T1000 (cell line): ENCODE measurements at regions not wholly inside any gene's neighbourhood (a gene's known extent, or its start where the extent isn't known, plus 50 kb on each side); places are given as distances from the start of the nearest gene placed in this dataset.
"Not testable (repeated sequence)": the region's sequence is repeated elsewhere in the genome, so short reads cannot be mapped to it uniquely, and the experiment has no call there.

Experiments used
- DNase-seq: peaks from one replicate; lab custom pipeline; 2025; ENCODE audit warnings: mixed read lengths; lab: John Stamatoyannopoulos, UW

GRCh38 chr2:14828223-14828622, 195.7 kb downstream of the LRATD1 start:
- DNase-seq = no peak

GRCh38 chr2:14828968-14829367, 196.5 kb downstream of the LRATD1 start:
- no peak for DNase-seq

- no peak for DNase-seq
Observed at GRCh38 chr2:14831458-14831857, 198.9 kb downstream of the LRATD1 start.

- no peak for DNase-seq
Observed at GRCh38 chr2:14843507-14844204, 211.1 kb downstream of the LRATD1 start.

GRCh38 chr2:14855751-14856150, 223.2 kb downstream of the LRATD1 start:
- no peak for DNase-seq

- no peak for DNase-seq
Observed at GRCh38 chr2:14861181-14861580, 228.7 kb downstream of the LRATD1 start.

GRCh38 chr2:14866736-14867352, 234.3 kb downstream of the LRATD1 start:
- DNase-seq = no peak

GRCh38 chr2:14867853-14868252, 235.3 kb downstream of the LRATD1 start:
- no peak for DNase-seq

- no peak for DNase-seq
Observed at GRCh38 chr2:14872779-14873325, 240.3 kb downstream of the LRATD1 start.

GRCh38 chr2:14881651-14882327, 249.3 kb downstream of the LRATD1 start:
- DNase-seq = no peak

GRCh38 chr2:14884651-14885050, 252.1 kb downstream of the LRATD1 start:
- no peak for DNase-seq

GRCh38 chr2:14891546-14891945, 259.0 kb downstream of the LRATD1 start:
- no peak for DNase-seq

- no peak for DNase-seq
Observed at GRCh38 chr2:14896330-14897030, 264.0 kb downstream of the LRATD1 start.

- no peak for DNase-seq
Observed at GRCh38 chr2:14899621-14900414, 267.3 kb downstream of the LRATD1 start.

- no peak for DNase-seq
Observed at GRCh38 chr2:14901737-14902136, 269.2 kb downstream of the LRATD1 start.

GRCh38 chr2:14902953-14903352, 270.4 kb downstream of the LRATD1 start:
- no peak for DNase-seq

- no peak for DNase-seq
Observed at GRCh38 chr2:14903709-14904374, 271.3 kb downstream of the LRATD1 start.

GRCh38 chr2:14904378-14904777, 271.9 kb downstream of the LRATD1 start:
- DNase-seq = not testable (repeated sequence)

GRCh38 chr2:14905571-14905970, 273.1 kb downstream of the LRATD1 start:
- DNase-seq = no peak

GRCh38 chr2:14907014-14907612, 274.6 kb downstream of the LRATD1 start:
- no peak for DNase-seq

- no peak for DNase-seq
Observed at GRCh38 chr2:14909795-14910194, 277.3 kb downstream of the LRATD1 start.
